Chondrocyte (in vitro differentiated cells): ENCODE measurements at regions not wholly inside any gene's neighbourhood (a gene's known extent, or its start where the extent isn't known, plus 50 kb on each side); places are given as distances from the start of the nearest gene placed in this dataset.
"Not testable (repeated sequence)": the region's sequence is repeated elsewhere in the genome, so short reads cannot be mapped to it uniquely, and the experiment has no call there.

Source experiments
- DNase-seq: peaks from one replicate; pipeline ENCODE4 v3.0.0; 2021; ENCODE audit warnings: mixed read lengths, low spot score
- H3K27ac Mint-ChIP-seq: one replicate; pipeline ENCODE4 v1.8.0; 2021; ENCODE audit warnings: mild to moderate bottlenecking, moderate library complexity, mixed read lengths; ENCODE audit not compliant: unreplicated experiment
- H3K27me3 Mint-ChIP-seq: 2 replicates; pipeline ENCODE4 v1.8.0; 2021; ENCODE audit warnings: low read depth, mixed read lengths
- H3K36me3 Mint-ChIP-seq: 2 replicates; pipeline ENCODE4 v1.8.0; 2021; ENCODE audit warnings: low read depth, mixed read lengths
- H3K4me1 Mint-ChIP-seq: 2 replicates; pipeline ENCODE4 v1.8.0; 2021; ENCODE audit warnings: low read depth, mild to moderate bottlenecking, mixed read lengths
- H3K4me3 Mint-ChIP-seq: one replicate; pipeline ENCODE4 v1.8.0; 2021; ENCODE audit warnings: mild to moderate bottlenecking, moderate library complexity, mixed read lengths; ENCODE audit not compliant: unreplicated experiment
- H3K9me3 Mint-ChIP-seq: 2 replicates; pipeline ENCODE4 v1.8.0; 2021; ENCODE audit warnings: low read depth, mixed read lengths
- CTCF ChIP-seq: fragments of 200-600 bp; sonication (generic); IDR thresholded peaks from 2 replicates; pipeline ENCODE4 v1.5.0; 2021; ENCODE audit warnings: antibody characterized with exemption, mild to moderate bottlenecking, moderate library complexity

GRCh38 chr2:194060269-194060668 lies 1596.8 kb upstream of the SLC39A10 start:
- Mint-ChIP-seq H3K36me3 (no peaks in the 10 kb centered on the region), H3K4me1 (no peaks in the 10 kb centered on the region), H3K9me3 (peaks cover 2% of the 10 kb centered on the region), H3K27ac (no peak overlapping the region), H3K4me3 (no peak overlapping the region), H3K27me3 (no peaks in the 10 kb centered on the region)
- DNase-seq, result no peak
- TF ChIP-seq CTCF, result no peak

GRCh38 chr2:194054313-194054712 lies 1602.7 kb upstream of the SLC39A10 start:
- Mint-ChIP-seq H3K9me3 (peaks cover 5% of the 10 kb centered on the region), H3K4me1 (no peaks in the 10 kb centered on the region), H3K27ac (no peak overlapping the region), H3K36me3 (no peaks in the 10 kb centered on the region), H3K4me3 (no peak overlapping the region), H3K27me3 (no peaks in the 10 kb centered on the region)
- no peak for TF ChIP-seq CTCF
- no peak for DNase-seq

GRCh38 chr2:194044321-194044720 lies 1612.7 kb upstream of the SLC39A10 start:
- DNase-seq, result no peak
- no peaks in the 10 kb centered on the region for H3K36me3 Mint-ChIP-seq
- H3K4me1 Mint-ChIP-seq, result no peaks in the 10 kb centered on the region
- no peak overlapping the region for H3K4me3 Mint-ChIP-seq
- H3K27me3 Mint-ChIP-seq, result peaks cover 1% of the 10 kb centered on the region
- H3K27ac Mint-ChIP-seq, result no peak overlapping the region
- H3K9me3 Mint-ChIP-seq, result peaks cover 3% of the 10 kb centered on the region
- TF ChIP-seq CTCF, result no peak

- H3K4me3 Mint-ChIP-seq, H3K9me3 Mint-ChIP-seq, H3K27me3 Mint-ChIP-seq, H3K4me1 Mint-ChIP-seq, DNase-seq, H3K27ac Mint-ChIP-seq, H3K36me3 Mint-ChIP-seq: not testable (repeated sequence)
These were observed 1635.9 kb upstream of the SLC39A10 start for GRCh38 chr2:194021130-194021529.

GRCh38 chr2:194020155-194020554 lies 1636.9 kb upstream of the SLC39A10 start:
- H3K4me1 Mint-ChIP-seq, result no peaks in the 10 kb centered on the region
- H3K27ac Mint-ChIP-seq, result no peak overlapping the region
- H3K36me3 Mint-ChIP-seq, result peaks cover 2% of the 10 kb centered on the region
- no peak overlapping the region for H3K4me3 Mint-ChIP-seq
- H3K9me3 Mint-ChIP-seq, result peaks cover 9% of the 10 kb centered on the region
- TF ChIP-seq CTCF, result no peak
- no peaks in the 10 kb centered on the region for H3K27me3 Mint-ChIP-seq
- no peak for DNase-seq

GRCh38 chr2:194015751-194016150 lies 1641.3 kb upstream of the SLC39A10 start:
- peaks cover 5% of the 10 kb centered on the region for H3K9me3 Mint-ChIP-seq
- no peak overlapping the region for H3K4me3 Mint-ChIP-seq
- H3K4me1 Mint-ChIP-seq, result no peaks in the 10 kb centered on the region
- H3K36me3 Mint-ChIP-seq, result no peaks in the 10 kb centered on the region
- TF ChIP-seq CTCF, result no peak
- no peaks in the 10 kb centered on the region for H3K27me3 Mint-ChIP-seq
- no peak overlapping the region for H3K27ac Mint-ChIP-seq
- no peak for DNase-seq
